ENCODE measurements at regions not wholly inside any gene's neighbourhood (a gene's known extent, or its start where the extent isn't known, plus 50 kb on each side); places are given as distances from the start of the nearest gene placed in this dataset.

GRCh38 chr5:12683249-12683648 lies 779.0 kb upstream of the CTNND2 start:
- TF ChIP-seq CTCF (IDR thresholded peaks at IDR 0.05) (no peak), EP300 (IDR thresholded peaks at IDR 0.05) (no peak), POLR2A (IDR thresholded peaks at IDR 0.05; ENCODE audit: low read depth) (no peak)

All from esophagus muscularis mucosa (tissue), 4 donors.